Epithelial cell of proximal tubule (primary cell): ENCODE measurements at regions not wholly inside any gene's neighbourhood (a gene's known extent, or its start where the extent isn't known, plus 50 kb on each side); places are given as distances from the start of the nearest gene placed in this dataset.

ENCODE experiments used
- DNase-seq: peaks from one replicate; pipeline ENCODE4 v3.0.0-alpha.2; 2011; ENCODE audit warnings: low read depth
- H3K4me3 ChIP-seq: 2 replicates; pipeline ENCODE4 v1.5.1; 2011; ENCODE audit warnings: low read depth, mild to moderate bottlenecking, low read length
- CTCF ChIP-seq: conservative IDR thresholded peaks from 2 replicates; pipeline ENCODE4 v1.5.1; 2012; ENCODE audit warnings: low read depth, mild to moderate bottlenecking, low read length

- H3K4me3 ChIP-seq, result no peak overlapping the region
- no peak for TF ChIP-seq CTCF
- no peak for DNase-seq
Observed at GRCh38 chr14:71703477-71703876, 228.8 kb upstream of the RGS6 start.

- no peak overlapping the region for H3K4me3 ChIP-seq
- no peak for DNase-seq
- no peak for TF ChIP-seq CTCF
Observed at GRCh38 chr14:71704210-71704609, 228.0 kb upstream of the RGS6 start.

GRCh38 chr14:71705460-71705859, 226.8 kb upstream of the RGS6 start:
- no peak for DNase-seq
- TF ChIP-seq CTCF, result no peak
- H3K4me3 ChIP-seq, result no peak overlapping the region

GRCh38 chr14:71709076-71709475, 223.2 kb upstream of the RGS6 start:
- TF ChIP-seq CTCF, result no peak

GRCh38 chr14:71709987-71710386, 222.2 kb upstream of the RGS6 start:
- DNase-seq, result no peak

More at GRCh38 chr14:71709076-71709475, 223.2 kb upstream of the RGS6 start:
- DNase-seq, result no peak
- H3K4me3 ChIP-seq, result no peak overlapping the region

GRCh38 chr14:71711125-71711524, 221.1 kb upstream of the RGS6 start:
- DNase-seq, result no peak
- H3K4me3 ChIP-seq, result no peak overlapping the region
- TF ChIP-seq CTCF, result no peak

More at GRCh38 chr14:71709987-71710386, 222.2 kb upstream of the RGS6 start:
- TF ChIP-seq CTCF, result no peak
- no peak overlapping the region for H3K4me3 ChIP-seq

GRCh38 chr14:71711619-71712018, 220.6 kb upstream of the RGS6 start:
- TF ChIP-seq CTCF, result no peak
- no peak overlapping the region for H3K4me3 ChIP-seq
- DNase-seq, result peak; percentile 52
